GM12873 (cell line): ENCODE measurements at regions not wholly inside any gene's neighbourhood (a gene's known extent, or its start where the extent isn't known, plus 50 kb on each side); places are given as distances from the start of the nearest gene placed in this dataset.

Experiments
- CTCF ChIP-seq: IDR thresholded peaks from 2 replicates; pipeline ENCODE4 v1.5.1; 2012; ENCODE audit warnings: low read depth, mild to moderate bottlenecking, moderate library complexity, low read length, control low read depth; ENCODE audit not compliant: insufficient read depth; ENCODE audit errors: missing control alignments

- no peak for TF ChIP-seq CTCF
Observed at GRCh38 chr12:107351109-107351508, 257.8 kb upstream of the CRY1 start.

GRCh38 chr12:107351713-107352112, 258.4 kb upstream of the CRY1 start:
- TF ChIP-seq CTCF, result no peak

GRCh38 chr12:107352347-107353081, 259.2 kb upstream of the CRY1 start:
- TF ChIP-seq CTCF, result no peak

- no peak for TF ChIP-seq CTCF
Observed at GRCh38 chr12:107353312-107353711, 260.0 kb upstream of the CRY1 start.

GRCh38 chr12:107355004-107355565, 261.7 kb upstream of the CRY1 start:
- TF ChIP-seq CTCF, result no peak

GRCh38 chr12:107355612-107356011, 262.3 kb upstream of the CRY1 start:
- TF ChIP-seq CTCF, result no peak

GRCh38 chr12:107356266-107356936, 263.1 kb upstream of the CRY1 start:
- TF ChIP-seq CTCF, result no peak
